Activated T-helper 1 cell treated with Interleukin-2 at 50 U/mL for 16 hours (primary cell): ENCODE measurements at regions not wholly inside any gene's neighbourhood (a gene's known extent, or its start where the extent isn't known, plus 50 kb on each side); places are given as distances from the start of the nearest gene placed in this dataset.

Source experiments
- DNase-seq: peaks from one replicate; pipeline ENCODE4 v3.0.0-alpha.2; 2020; ENCODE audit warnings: low read depth

- DNase-seq = no peak
Observed at GRCh38 chr5:40413743-40414142, 266.0 kb upstream of the PTGER4 start.

GRCh38 chr5:40412771-40413170 lies 266.9 kb upstream of the PTGER4 start:
- no peak for DNase-seq

- no peak for DNase-seq
Observed at GRCh38 chr5:40410964-40411635, 268.6 kb upstream of the PTGER4 start.

- peak; percentile 45 for DNase-seq
Observed at GRCh38 chr5:40410231-40410861, 269.4 kb upstream of the PTGER4 start.

- no peak for DNase-seq
Observed at GRCh38 chr5:40409601-40410000, 270.1 kb upstream of the PTGER4 start.

- no peak for DNase-seq
Observed at GRCh38 chr5:40406741-40407211, 272.9 kb upstream of the PTGER4 start.

GRCh38 chr5:40405996-40406740 lies 273.5 kb upstream of the PTGER4 start:
- no peak for DNase-seq

- no peak for DNase-seq
Observed at GRCh38 chr5:40405230-40405629, 274.5 kb upstream of the PTGER4 start.

GRCh38 chr5:40404613-40405012 lies 275.1 kb upstream of the PTGER4 start:
- DNase-seq = no peak

- no peak for DNase-seq
Observed at GRCh38 chr5:40402007-40402364, 277.7 kb upstream of the PTGER4 start.

- no peak for DNase-seq
Observed at GRCh38 chr5:40401284-40402006, 278.3 kb upstream of the PTGER4 start.

GRCh38 chr5:40400245-40400644 lies 279.5 kb upstream of the PTGER4 start:
- no peak for DNase-seq

- DNase-seq = no peak
Observed at GRCh38 chr5:40399349-40399748, 280.4 kb upstream of the PTGER4 start.

GRCh38 chr5:40397976-40398375 lies 281.7 kb upstream of the PTGER4 start:
- DNase-seq = no peak

GRCh38 chr5:40397091-40397490 lies 282.6 kb upstream of the PTGER4 start:
- DNase-seq = no peak

- DNase-seq = no peak
Observed at GRCh38 chr5:40396317-40396716, 283.4 kb upstream of the PTGER4 start.

- DNase-seq = no peak
Observed at GRCh38 chr5:40395251-40395650, 284.5 kb upstream of the PTGER4 start.

- no peak for DNase-seq
Observed at GRCh38 chr5:40394698-40395097, 285.0 kb upstream of the PTGER4 start.

- DNase-seq = no peak
Observed at GRCh38 chr5:40391642-40392041, 288.1 kb upstream of the PTGER4 start.

GRCh38 chr5:40390281-40391149 lies 289.2 kb upstream of the PTGER4 start:
- DNase-seq = no peak

- no peak for DNase-seq
Observed at GRCh38 chr5:40389591-40389990, 290.1 kb upstream of the PTGER4 start.

GRCh38 chr5:40386289-40386688 lies 293.4 kb upstream of the PTGER4 start:
- DNase-seq = no peak
